ENCODE measurements at regions not wholly inside any gene's neighbourhood (a gene's known extent, or its start where the extent isn't known, plus 50 kb on each side); places are given as distances from the start of the nearest gene placed in this dataset.

GRCh38 chr2:145925591-145925990, 1405.7 kb upstream of the ZEB2 start:
- Histone ChIP-seq H3K9me3 (ENCODE audit: control insufficient read depth, insufficient read depth, low read depth, low read length) (no peaks in the 10 kb centered on the region), H3K4me1 (ENCODE audit: control insufficient read depth, insufficient read depth, low read length) (no peaks in the 10 kb centered on the region), H3K4me3 (ENCODE audit: low read depth, low read length) (no peak overlapping the region), H3K27ac (ENCODE audit: extremely low read depth, low read depth, low read length) (no peak overlapping the region), H3K36me3 (ENCODE audit: control insufficient read depth in 2 of 2, insufficient read depth in 1 of 2, low read length in 2 of 2) (no peaks in the 10 kb centered on the region)
- no peak for TF ChIP-seq ZNF488 (tag by site-specific recombination; IDR thresholded peaks at IDR 0.05)
- TF ChIP-seq ZNF658 (tag by site-specific recombination; IDR thresholded peaks at IDR 0.05): no peak
- TF ChIP-seq PRDM1 (tag by site-specific recombination; IDR thresholded peaks at IDR 0.05): no peak
- no peak for TF ChIP-seq KLF10 (tag by site-specific recombination; IDR thresholded peaks at IDR 0.05)
- TF ChIP-seq ZNF362 (tag by site-specific recombination; IDR thresholded peaks at IDR 0.05): no peak
- TF ChIP-seq ZNF549 (tag by site-specific recombination; IDR thresholded peaks at IDR 0.05): no peak
- no peak for TF ChIP-seq KLF8 (tag by site-specific recombination; IDR thresholded peaks at IDR 0.05)
- no peak for TF ChIP-seq HOXD13 (CRISPR knock-in tag; IDR thresholded peaks at IDR 0.05; ENCODE audit: borderline replicate concordance)
- no peak for TF ChIP-seq ZNF701 (tag by site-specific recombination; IDR thresholded peaks at IDR 0.05)
- TF ChIP-seq HOXC10 (CRISPR knock-in tag; IDR thresholded peaks at IDR 0.05): no peak
- TF ChIP-seq ZNF629 (tag by site-specific recombination; IDR thresholded peaks at IDR 0.05): no peak
- TF ChIP-seq PRDM6 (tag by site-specific recombination; IDR thresholded peaks at IDR 0.05): no peak
- POLR2A ChIA-PET: no interaction called here
- CTCF ChIA-PET: interaction anchor here (0.8 to 0.9 kb wide), 2 partner anchors 61 to 654 kb away, joined by 3 read pairs; no protein-coding TSS in a partner anchor

GRCh38 chr2:145919477-145919876, 1399.6 kb upstream of the ZEB2 start:
- POLR2A ChIA-PET: no interaction called here
- Histone ChIP-seq H3K9me3 (ENCODE audit: control insufficient read depth, insufficient read depth, low read depth, low read length) (no peaks in the 10 kb centered on the region), H3K36me3 (ENCODE audit: control insufficient read depth in 2 of 2, insufficient read depth in 1 of 2, low read length in 2 of 2) (no peaks in the 10 kb centered on the region), H3K4me1 (ENCODE audit: control insufficient read depth, insufficient read depth, low read length) (no peaks in the 10 kb centered on the region), H3K4me3 (ENCODE audit: low read depth, low read length) (no peak overlapping the region), H3K27ac (ENCODE audit: extremely low read depth, low read depth, low read length) (no peak overlapping the region)
- CTCF ChIA-PET: interaction anchor here (0.7 to 0.8 kb wide), 2 partner anchors 497 to 652 kb away, joined by 3 read pairs; no protein-coding TSS in a partner anchor
- TF ChIP-seq ZBTB8A (tag by site-specific recombination; IDR thresholded peaks at IDR 0.05) (no peak), ZNF654 (tag by site-specific recombination; IDR thresholded peaks at IDR 0.05; ENCODE audit: low read depth) (peak; percentile 5; the same call in 1 of the 2 replicates)

- TF ChIP-seq HOXA7 (CRISPR knock-in tag; IDR thresholded peaks at IDR 0.05; ENCODE audit: borderline replicate concordance) (no peak), ZBTB49 (tag by site-specific recombination; IDR thresholded peaks at IDR 0.05; ENCODE audit: low read depth) (no peak), IKZF3 (tag by site-specific recombination; IDR thresholded peaks at IDR 0.05) (no peak), ZNF600 (tag by site-specific recombination; IDR thresholded peaks at IDR 0.05) (no peak), ZNF394 (tag by site-specific recombination; IDR thresholded peaks at IDR 0.05; ENCODE audit: borderline replicate concordance) (no peak), CTCF (tag by site-specific recombination; IDR thresholded peaks at IDR 0.05) (no peak)
- CTCF ChIA-PET: interaction anchor here (0.7 to 0.8 kb wide), 2 partner anchors 497 to 652 kb away, joined by 3 read pairs; no protein-coding TSS in a partner anchor
- Histone ChIP-seq H3K4me3 (ENCODE audit: low read depth, low read length) (no peak overlapping the region), H3K27ac (ENCODE audit: extremely low read depth, low read depth, low read length) (no peak overlapping the region), H3K4me1 (ENCODE audit: control insufficient read depth, insufficient read depth, low read length) (no peaks in the 10 kb centered on the region), H3K9me3 (ENCODE audit: control insufficient read depth, insufficient read depth, low read depth, low read length) (no peaks in the 10 kb centered on the region), H3K36me3 (ENCODE audit: control insufficient read depth in 2 of 2, insufficient read depth in 1 of 2, low read length in 2 of 2) (no peaks in the 10 kb centered on the region)
- POLR2A ChIA-PET: no interaction called here
These were observed 1399.0 kb upstream of the ZEB2 start for GRCh38 chr2:145918951-145919350.

All from HEK293 (cell line).